ENCODE measurements at regions not wholly inside any gene's neighbourhood (a gene's known extent, or its start where the extent isn't known, plus 50 kb on each side); places are given as distances from the start of the nearest gene placed in this dataset.
"Not testable (repeated sequence)": the region's sequence is repeated elsewhere in the genome, so short reads cannot be mapped to it uniquely, and the experiment has no call there.

DNA sequence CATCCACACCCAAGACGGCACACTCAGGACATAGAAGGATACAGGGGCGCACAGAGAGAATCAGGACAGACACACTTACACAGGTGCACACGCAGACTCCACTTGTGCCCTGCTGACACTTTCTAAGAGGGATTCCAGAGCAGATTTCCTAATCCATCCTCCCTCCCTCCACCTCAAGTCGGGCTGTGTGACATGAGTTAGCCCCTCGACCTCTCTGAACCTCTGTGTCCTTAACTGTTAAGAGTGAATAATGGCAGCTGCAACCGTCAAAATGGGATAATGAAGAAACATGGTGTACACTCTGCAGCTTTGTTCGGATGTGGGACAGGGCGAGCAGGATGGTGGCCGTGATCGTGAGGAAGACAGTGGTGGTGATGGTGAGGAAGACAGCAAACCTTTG, 100.1 kb downstream of the CPN2 start:
- DNase-seq: no peak

DNA sequence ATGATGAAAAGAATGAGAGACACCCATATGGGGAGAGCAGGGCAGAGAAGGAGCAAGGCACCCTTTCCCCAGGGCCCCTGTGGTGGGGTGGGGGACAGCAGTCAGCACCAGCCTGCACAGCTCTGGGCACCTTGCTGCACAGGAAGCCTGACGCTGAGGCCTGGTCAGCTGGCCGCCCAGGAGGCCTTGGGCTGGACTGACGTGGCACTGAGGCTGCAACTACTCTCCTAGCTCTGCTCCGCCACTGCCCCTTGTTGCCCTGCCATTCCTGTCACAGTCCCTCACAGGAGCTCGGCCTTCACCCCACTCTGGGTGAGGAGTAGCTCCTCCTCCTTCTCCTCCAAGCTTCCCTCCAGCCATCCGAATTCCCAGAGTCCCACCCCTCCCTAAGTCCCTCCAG, 99.7 kb downstream of the CPN2 start:
- DNase-seq: no peak

DNA sequence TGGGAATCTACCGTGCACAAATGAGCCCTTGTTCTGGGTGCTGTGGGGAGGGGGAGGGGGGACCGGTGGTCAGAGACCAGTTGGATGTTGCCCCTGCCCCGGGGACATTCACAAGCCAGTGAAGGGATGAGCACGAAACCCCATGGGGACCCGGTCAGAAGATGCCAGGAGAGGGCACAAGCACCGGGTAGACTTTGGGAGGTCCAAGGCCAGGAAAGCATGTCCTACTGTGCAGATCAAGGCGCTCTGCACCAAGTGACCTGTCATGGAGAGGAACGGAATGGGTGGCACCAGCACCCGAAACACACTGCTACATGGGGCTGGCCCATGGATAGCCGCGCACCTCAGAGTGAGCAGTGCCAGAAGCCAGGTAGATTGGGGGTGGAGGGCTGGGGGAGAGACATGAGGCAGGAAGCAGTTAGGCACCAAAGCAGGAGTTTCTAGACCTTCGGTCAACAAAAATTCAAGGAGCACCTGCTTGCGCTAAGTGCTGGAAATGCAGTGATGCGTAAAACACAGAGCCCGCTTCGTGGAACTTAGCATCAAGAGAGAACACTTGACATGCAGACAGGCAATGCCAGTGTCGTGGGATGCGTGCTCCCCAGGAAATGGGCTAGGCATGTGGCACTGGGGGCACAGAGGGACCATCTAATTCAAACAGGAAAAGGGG, 99.1 kb downstream of the CPN2 start:
- no peak for DNase-seq

DNA sequence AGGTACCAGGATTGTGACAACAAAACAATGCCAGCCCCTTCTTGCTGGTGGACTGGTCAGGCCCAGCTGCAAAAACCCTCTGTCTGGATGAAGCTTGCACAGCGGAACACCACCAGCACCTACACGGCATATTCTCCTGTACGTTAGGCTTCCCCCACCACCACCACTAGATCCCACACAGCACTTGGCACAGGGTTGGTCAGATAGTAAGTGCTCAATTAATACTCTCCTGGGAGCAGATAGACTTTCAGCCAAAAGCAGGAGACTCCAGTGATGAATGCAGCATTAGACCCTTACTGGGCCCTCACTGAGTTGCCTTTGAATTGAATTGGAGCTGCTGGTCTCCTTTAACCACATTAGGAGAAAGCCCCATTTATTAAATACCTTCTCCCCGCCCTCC, 97.9 kb downstream of the CPN2 start:
- DNase-seq: no peak

DNA sequence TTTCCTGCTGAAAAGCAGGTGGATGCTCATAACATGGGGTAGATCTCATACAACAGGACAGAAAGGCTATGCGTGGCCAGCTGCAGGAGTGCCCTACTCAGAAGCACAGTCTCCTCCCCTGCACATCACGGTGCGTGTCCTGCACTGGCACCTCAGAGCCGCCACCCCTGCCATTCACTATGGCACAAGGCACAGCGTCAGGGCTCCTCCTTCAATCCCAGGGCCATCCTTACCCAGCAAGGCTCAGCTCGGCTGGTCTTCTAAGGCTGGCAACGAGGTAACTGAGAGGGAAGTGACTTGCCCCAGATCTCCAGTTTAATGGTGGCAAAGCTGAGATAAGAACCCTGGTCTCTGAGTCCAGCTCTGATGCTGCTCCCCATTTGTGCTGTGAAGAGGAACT, 97.1 kb downstream of the CPN2 start:
- DNase-seq: no peak

- no peak for DNase-seq
Measured at GRCh38 chr3:194255252-194256039, 95.7 kb downstream of the CPN2 start.

- DNase-seq: no peak
Measured at GRCh38 chr3:194256040-194256945, 94.8 kb downstream of the CPN2 start.

GRCh38 chr3:194257151-194257621, 93.9 kb downstream of the CPN2 start:
- DNase-seq: no peak

DNA sequence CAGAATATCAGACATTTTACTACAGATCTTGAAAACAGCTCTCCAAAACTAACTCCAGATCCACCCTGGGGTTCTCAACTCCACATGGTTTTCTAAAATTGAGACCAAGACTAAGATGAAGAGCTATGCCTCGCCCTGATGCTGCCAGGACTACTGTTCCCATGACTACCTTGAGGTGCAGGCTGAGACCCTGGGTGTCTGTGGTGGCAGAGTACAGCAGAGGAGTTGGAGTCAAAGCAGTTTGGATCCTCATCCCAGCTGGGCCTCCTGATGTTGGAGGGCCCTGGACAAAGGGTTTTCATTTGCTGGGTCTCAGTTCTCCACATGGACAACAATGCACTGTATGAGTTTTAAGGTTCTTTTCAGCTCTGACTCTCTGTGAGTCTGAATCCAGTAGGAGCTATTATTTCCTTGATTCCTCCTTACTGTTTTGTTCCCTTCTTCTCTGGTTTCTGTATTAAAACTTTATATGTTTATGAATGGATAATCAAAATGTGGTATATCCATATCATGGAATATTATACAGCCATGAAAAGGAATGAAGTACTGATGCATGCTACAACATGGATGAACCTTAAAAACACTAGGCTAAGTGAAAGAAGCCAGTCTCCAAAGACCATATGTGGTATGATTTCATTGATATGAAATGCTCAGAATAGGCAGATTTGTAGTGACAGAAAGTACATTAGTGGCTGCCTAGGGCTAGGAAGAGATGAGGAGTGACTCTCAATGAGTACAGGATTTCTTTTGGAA, 93.0 kb downstream of the CPN2 start:
- no peak for DNase-seq

DNA sequence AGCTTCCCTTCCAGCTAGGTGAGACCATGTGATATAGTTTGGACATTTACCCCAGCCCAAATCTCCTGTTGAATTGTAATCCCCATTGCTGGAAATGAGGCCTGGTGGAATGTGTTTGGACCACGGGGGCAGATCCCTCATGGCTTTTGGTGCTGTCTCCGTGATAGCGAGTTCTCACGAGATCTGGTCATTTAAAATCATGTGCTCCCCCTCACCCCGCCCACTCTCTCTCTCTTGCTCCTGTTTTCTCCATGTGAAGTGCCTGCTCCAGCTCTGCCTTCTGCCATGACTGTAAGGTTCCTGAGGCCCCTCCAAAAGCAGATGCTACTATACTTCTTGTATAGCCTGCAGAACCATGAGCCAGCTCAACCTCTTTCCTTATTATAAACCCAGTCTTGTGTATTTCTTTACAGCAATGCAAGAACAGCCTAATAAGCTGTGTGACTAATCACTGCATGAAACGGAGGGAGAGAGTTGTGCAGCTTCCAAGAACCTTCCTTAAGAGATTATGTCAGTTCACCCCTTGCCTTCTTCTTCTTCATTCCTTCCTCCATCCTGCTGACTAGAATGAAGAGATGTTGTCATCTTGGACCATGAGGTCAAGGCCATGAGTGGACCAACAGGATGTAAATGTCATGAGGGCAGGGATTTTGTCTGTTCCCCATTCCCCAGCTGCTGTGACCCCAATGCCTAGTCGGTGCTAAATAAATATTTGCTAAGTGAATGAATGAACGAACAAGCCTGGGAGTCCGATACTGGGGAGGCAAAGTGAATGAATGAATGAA, 91.0 kb downstream of the CPN2 start:
- no peak for DNase-seq

- no peak for DNase-seq
Measured at GRCh38 chr3:194261581-194262063, 89.5 kb downstream of the CPN2 start.

DNA sequence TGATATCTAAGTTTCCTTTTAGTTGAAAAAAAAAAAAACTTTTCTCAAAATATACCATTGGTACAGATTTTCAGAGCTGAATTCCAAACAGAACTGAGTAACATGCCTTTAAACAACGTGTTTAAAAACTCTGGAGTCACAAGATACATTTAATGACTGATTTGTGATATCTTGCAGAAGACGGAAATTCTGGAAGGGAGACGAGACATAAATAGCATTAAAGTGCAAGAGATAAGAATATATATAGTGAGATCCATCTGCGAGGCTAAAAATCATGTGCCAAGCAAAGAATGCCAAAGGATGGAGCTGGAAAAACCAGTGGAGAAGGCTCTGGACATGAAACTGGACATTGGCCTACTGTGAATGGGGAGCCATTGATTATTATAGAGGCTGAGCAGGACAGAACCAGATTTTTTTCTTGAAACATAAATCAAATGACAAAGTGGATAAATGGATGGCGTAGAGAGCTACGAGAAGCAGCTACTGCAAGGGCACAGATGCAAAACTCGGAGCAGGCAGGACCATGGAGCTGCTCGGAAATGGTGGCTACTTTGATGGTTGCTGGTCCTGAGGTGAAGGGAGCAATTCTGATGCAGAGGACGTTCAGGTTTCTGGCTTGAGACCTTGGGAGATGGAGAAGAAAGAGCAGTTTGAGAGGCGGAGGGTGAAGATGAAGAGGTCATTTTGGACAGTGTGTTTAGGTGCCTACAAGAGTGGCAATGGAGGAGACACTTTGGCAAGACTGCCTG, 88.8 kb downstream of the CPN2 start:
- DNase-seq: no peak

GRCh38 chr3:194262925-194263305, 88.2 kb downstream of the CPN2 start:
- no peak for DNase-seq

GRCh38 chr3:194264631-194265504, 86.3 kb downstream of the CPN2 start:
- not testable (repeated sequence) for DNase-seq

- DNase-seq: no peak
Measured at GRCh38 chr3:194265505-194265892, 85.6 kb downstream of the CPN2 start.

DNA sequence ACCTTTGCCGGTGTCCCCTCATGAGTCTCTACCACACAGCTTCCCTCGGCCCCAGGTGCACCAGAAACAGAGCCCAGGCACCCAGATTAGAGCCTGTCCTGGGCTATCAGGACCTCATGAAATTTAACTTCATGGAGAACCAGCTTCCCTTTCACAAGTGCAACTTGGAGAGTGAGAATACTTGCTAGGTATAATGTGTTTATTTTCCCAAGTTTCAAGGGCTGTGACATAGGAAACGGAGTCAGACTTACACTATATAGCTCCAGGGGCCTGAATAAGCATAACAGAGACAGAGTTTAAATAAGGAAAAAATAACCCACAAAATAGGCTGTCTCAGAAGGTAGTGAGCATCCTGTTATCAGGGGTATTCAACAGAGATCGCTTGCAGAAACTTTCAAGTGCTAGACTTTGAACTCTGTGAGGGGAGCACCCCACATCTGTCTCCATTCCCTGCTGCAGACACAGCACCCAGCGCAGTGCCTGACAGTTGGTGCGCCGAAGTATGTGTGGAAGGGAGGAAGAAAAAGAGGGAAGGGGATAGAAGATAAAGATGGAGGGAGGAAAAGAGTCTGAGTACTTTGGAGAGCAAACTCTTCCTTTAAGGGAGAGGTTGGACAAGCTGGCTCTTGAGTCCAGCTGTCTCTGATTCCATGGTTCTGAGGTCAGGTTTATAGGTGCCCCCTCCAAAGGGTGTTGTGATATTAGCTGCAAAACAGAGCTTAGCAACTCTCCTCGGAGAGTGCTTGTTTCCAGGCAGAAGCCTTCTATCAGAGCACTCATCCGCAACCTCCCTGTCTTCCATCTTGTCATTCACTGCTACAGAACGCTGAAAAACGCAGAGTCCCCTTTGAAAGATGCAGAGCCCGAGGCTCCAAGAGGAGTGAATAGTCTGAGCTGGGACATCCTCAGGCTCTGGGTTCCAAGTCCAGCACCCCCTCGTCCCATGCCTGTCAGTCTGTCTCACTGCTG, 84.8 kb downstream of the CPN2 start:
- no peak for DNase-seq

GRCh38 chr3:194267744-194268653, 83.1 kb downstream of the CPN2 start:
- DNase-seq: no peak

All from NCI-H2227 treated with DMSO at 0.1 percent for 48 hours (cell line).